ENCODE measurements at regions not wholly inside any gene's neighbourhood (a gene's known extent, or its start where the extent isn't known, plus 50 kb on each side); places are given as distances from the start of the nearest gene placed in this dataset.
"Not testable (repeated sequence)": the region's sequence is repeated elsewhere in the genome, so short reads cannot be mapped to it uniquely, and the experiment has no call there.

GRCh38 chr3:34131091-34131490 is 332.7 kb downstream of the PDCD6IP start:
- no peak for DNase-seq

GRCh38 chr3:34132069-34132692 is 333.8 kb downstream of the PDCD6IP start:
- peak; percentile 50 for DNase-seq

- no peak for DNase-seq
Measured at GRCh38 chr3:34139566-34139965, 341.1 kb downstream of the PDCD6IP start.

GRCh38 chr3:34140616-34141015 is 342.2 kb downstream of the PDCD6IP start:
- no peak for DNase-seq

- DNase-seq, result no peak
Measured at GRCh38 chr3:34141841-34142337, 343.5 kb downstream of the PDCD6IP start.

GRCh38 chr3:34145796-34146195 is 347.4 kb downstream of the PDCD6IP start:
- DNase-seq, result no peak

- no peak for DNase-seq
Measured at GRCh38 chr3:34146596-34146995, 348.2 kb downstream of the PDCD6IP start.

GRCh38 chr3:34150992-34151391 is 352.6 kb downstream of the PDCD6IP start:
- DNase-seq, result no peak

GRCh38 chr3:34152656-34153055 is 354.2 kb downstream of the PDCD6IP start:
- DNase-seq, result no peak

GRCh38 chr3:34155108-34155507 is 356.7 kb downstream of the PDCD6IP start:
- no peak for DNase-seq

- no peak for DNase-seq
Measured at GRCh38 chr3:34155666-34156065, 357.2 kb downstream of the PDCD6IP start.

GRCh38 chr3:34157491-34157890 is 359.1 kb downstream of the PDCD6IP start:
- no peak for DNase-seq

- no peak for DNase-seq
Measured at GRCh38 chr3:34159613-34160420, 361.4 kb downstream of the PDCD6IP start.

- DNase-seq, result not testable (repeated sequence)
Measured at GRCh38 chr3:34169636-34170035, 371.2 kb downstream of the PDCD6IP start.

- DNase-seq, result no peak
Measured at GRCh38 chr3:34174740-34175139, 376.3 kb downstream of the PDCD6IP start.

GRCh38 chr3:34175636-34176176 is 377.3 kb downstream of the PDCD6IP start:
- DNase-seq, result no peak

GRCh38 chr3:34176723-34177122 is 378.3 kb downstream of the PDCD6IP start:
- DNase-seq, result no peak

- DNase-seq, result no peak
Measured at GRCh38 chr3:34178415-34178814, 380.0 kb downstream of the PDCD6IP start.

- no peak for DNase-seq
Measured at GRCh38 chr3:34179716-34180115, 381.3 kb downstream of the PDCD6IP start.

GRCh38 chr3:34180532-34180931 is 382.1 kb downstream of the PDCD6IP start:
- no peak for DNase-seq

GRCh38 chr3:34183114-34183513 is 384.7 kb downstream of the PDCD6IP start:
- DNase-seq, result no peak

GRCh38 chr3:34183611-34184340 is 385.3 kb downstream of the PDCD6IP start:
- no peak for DNase-seq

- no peak for DNase-seq
Measured at GRCh38 chr3:34185301-34185700, 386.9 kb downstream of the PDCD6IP start.
